ENCODE measurements at regions not wholly inside any gene's neighbourhood (a gene's known extent, or its start where the extent isn't known, plus 50 kb on each side); places are given as distances from the start of the nearest gene placed in this dataset.

DNA sequence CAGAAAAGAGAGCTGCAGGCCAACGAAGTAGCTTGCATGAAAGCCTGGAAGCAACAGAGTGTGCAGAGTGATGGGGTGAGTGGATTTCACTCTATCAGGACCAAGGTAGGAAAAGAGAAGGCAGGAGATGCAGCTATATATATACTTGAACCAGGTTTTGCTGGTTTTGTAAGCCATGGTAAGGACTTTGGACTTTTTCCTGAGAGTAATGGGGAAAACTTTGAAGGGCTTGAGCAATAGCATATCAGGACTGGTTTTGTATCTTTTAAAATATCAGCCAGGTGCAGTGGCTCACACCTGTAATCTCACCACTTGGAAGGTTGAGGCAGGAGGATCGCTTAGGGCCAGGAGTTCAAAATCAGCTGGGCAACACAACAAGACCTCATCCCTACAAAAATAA is 120.6 kb upstream of the NRP1 start:
- TF ChIP-seq, protein P1, sequence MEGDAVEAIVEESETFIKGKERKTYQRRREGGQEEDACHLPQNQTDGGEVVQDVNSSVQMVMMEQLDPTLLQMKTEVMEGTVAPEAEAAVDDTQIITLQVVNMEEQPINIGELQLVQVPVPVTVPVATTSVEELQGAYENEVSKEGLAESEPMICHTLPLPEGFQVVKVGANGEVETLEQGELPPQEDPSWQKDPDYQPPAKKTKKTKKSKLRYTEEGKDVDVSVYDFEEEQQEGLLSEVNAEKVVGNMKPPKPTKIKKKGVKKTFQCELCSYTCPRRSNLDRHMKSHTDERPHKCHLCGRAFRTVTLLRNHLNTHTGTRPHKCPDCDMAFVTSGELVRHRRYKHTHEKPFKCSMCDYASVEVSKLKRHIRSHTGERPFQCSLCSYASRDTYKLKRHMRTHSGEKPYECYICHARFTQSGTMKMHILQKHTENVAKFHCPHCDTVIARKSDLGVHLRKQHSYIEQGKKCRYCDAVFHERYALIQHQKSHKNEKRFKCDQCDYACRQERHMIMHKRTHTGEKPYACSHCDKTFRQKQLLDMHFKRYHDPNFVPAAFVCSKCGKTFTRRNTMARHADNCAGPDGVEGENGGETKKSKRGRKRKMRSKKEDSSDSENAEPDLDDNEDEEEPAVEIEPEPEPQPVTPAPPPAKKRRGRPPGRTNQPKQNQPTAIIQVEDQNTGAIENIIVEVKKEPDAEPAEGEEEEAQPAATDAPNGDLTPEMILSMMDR (IDR thresholded peaks at IDR 0.05), result no peak
- no peak for TF ChIP-seq POLR2A (IDR thresholded peaks at IDR 0.05)
